ENCODE measurements at regions not wholly inside any gene's neighbourhood (a gene's known extent, or its start where the extent isn't known, plus 50 kb on each side); places are given as distances from the start of the nearest gene placed in this dataset.

GRCh38 chr15:35282965-35283496 is 197.9 kb upstream of the NANOGP8 start:
- TF ChIP-seq, protein P1, sequence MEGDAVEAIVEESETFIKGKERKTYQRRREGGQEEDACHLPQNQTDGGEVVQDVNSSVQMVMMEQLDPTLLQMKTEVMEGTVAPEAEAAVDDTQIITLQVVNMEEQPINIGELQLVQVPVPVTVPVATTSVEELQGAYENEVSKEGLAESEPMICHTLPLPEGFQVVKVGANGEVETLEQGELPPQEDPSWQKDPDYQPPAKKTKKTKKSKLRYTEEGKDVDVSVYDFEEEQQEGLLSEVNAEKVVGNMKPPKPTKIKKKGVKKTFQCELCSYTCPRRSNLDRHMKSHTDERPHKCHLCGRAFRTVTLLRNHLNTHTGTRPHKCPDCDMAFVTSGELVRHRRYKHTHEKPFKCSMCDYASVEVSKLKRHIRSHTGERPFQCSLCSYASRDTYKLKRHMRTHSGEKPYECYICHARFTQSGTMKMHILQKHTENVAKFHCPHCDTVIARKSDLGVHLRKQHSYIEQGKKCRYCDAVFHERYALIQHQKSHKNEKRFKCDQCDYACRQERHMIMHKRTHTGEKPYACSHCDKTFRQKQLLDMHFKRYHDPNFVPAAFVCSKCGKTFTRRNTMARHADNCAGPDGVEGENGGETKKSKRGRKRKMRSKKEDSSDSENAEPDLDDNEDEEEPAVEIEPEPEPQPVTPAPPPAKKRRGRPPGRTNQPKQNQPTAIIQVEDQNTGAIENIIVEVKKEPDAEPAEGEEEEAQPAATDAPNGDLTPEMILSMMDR (conservative IDR thresholded peaks at IDR 0.05; ENCODE audit: low read length): no peak
- TF ChIP-seq EZH2phosphoT487 (IDR thresholded peaks at IDR 0.05; ENCODE audit: borderline replicate concordance): no peak
